ENCODE measurements at regions not wholly inside any gene's neighbourhood (a gene's known extent, or its start where the extent isn't known, plus 50 kb on each side); places are given as distances from the start of the nearest gene placed in this dataset.

- no peak for DNase-seq (ENCODE audit: insufficient read length, low spot score)
- no peak for FAIRE-seq
- no peak for TF ChIP-seq POLR2A (IDR thresholded peaks at IDR 0.05; ENCODE audit: low read depth, low read length)
Measured at GRCh38 chr2:10234409-10235094, 68.2 kb upstream of the HPCAL1 start.

GRCh38 chr2:10235099-10235908 lies 67.4 kb upstream of the HPCAL1 start:
- DNase-seq (ENCODE audit: insufficient read length, low spot score) = no peak
- TF ChIP-seq POLR2A (IDR thresholded peaks at IDR 0.05; ENCODE audit: low read depth, low read length) = no peak

GRCh38 chr2:10235909-10236550 lies 66.7 kb upstream of the HPCAL1 start:
- FAIRE-seq = no peak
- no peak for DNase-seq (ENCODE audit: insufficient read length, low spot score)
- no peak for TF ChIP-seq POLR2A (IDR thresholded peaks at IDR 0.05; ENCODE audit: low read depth, low read length)

More at GRCh38 chr2:10235099-10235908, 67.4 kb upstream of the HPCAL1 start:
- FAIRE-seq = no peak

- FAIRE-seq = no peak
Measured at GRCh38 chr2:10236571-10237391, 65.9 kb upstream of the HPCAL1 start.

GRCh38 chr2:10237392-10238321 lies 65.0 kb upstream of the HPCAL1 start:
- no peak for TF ChIP-seq POLR2A (IDR thresholded peaks at IDR 0.05; ENCODE audit: low read depth, low read length)
- FAIRE-seq = no peak
- DNase-seq (ENCODE audit: insufficient read length, low spot score) = no peak

More at GRCh38 chr2:10236571-10237391, 65.9 kb upstream of the HPCAL1 start:
- no peak for DNase-seq (ENCODE audit: insufficient read length, low spot score)
- no peak for TF ChIP-seq POLR2A (IDR thresholded peaks at IDR 0.05; ENCODE audit: low read depth, low read length)

GRCh38 chr2:10238396-10238795 lies 64.3 kb upstream of the HPCAL1 start:
- no peak for DNase-seq (ENCODE audit: insufficient read length, low spot score)
- FAIRE-seq = no peak
- 0 out of 2 replicates have a peak, but pooled peaks have one; percentile 5 for TF ChIP-seq POLR2A (IDR thresholded peaks at IDR 0.05; ENCODE audit: low read depth, low read length)

- TF ChIP-seq POLR2A (IDR thresholded peaks at IDR 0.05; ENCODE audit: low read depth, low read length) = no peak
- DNase-seq (ENCODE audit: insufficient read length, low spot score) (no peak), FAIRE-seq (no peak)
Measured at GRCh38 chr2:10238991-10239485, 63.7 kb upstream of the HPCAL1 start.

GRCh38 chr2:10239561-10239967 lies 63.1 kb upstream of the HPCAL1 start:
- no peak for FAIRE-seq

GRCh38 chr2:10240161-10240681 lies 62.5 kb upstream of the HPCAL1 start:
- FAIRE-seq = no peak
- DNase-seq (ENCODE audit: insufficient read length, low spot score) = no peak
- no peak for TF ChIP-seq POLR2A (IDR thresholded peaks at IDR 0.05; ENCODE audit: low read depth, low read length)

More at GRCh38 chr2:10239561-10239967, 63.1 kb upstream of the HPCAL1 start:
- DNase-seq (ENCODE audit: insufficient read length, low spot score) = no peak
- TF ChIP-seq POLR2A (IDR thresholded peaks at IDR 0.05; ENCODE audit: low read depth, low read length) = no peak

GRCh38 chr2:10240911-10241610 lies 61.6 kb upstream of the HPCAL1 start:
- TF ChIP-seq POLR2A (IDR thresholded peaks at IDR 0.05; ENCODE audit: low read depth, low read length) = no peak
- FAIRE-seq = no peak
- no peak for DNase-seq (ENCODE audit: insufficient read length, low spot score)

GRCh38 chr2:10241641-10242430 lies 60.9 kb upstream of the HPCAL1 start:
- TF ChIP-seq POLR2A (IDR thresholded peaks at IDR 0.05; ENCODE audit: low read depth, low read length) = no peak
- FAIRE-seq = no peak
- no peak for DNase-seq (ENCODE audit: insufficient read length, low spot score)

Data from H54 (cell line).